Activated CD8-positive, alpha-beta memory T cell treated with anti-CD3 and anti-CD28 coated beads, Interleukin-2, amount 50 U/mL, for 4 hours (primary cell): ENCODE measurements at regions not wholly inside any gene's neighbourhood (a gene's known extent, or its start where the extent isn't known, plus 50 kb on each side); places are given as distances from the start of the nearest gene placed in this dataset.
"Not testable (repeated sequence)": the region's sequence is repeated elsewhere in the genome, so short reads cannot be mapped to it uniquely, and the experiment has no call there.

Source experiments
- DNase-seq: peaks from one replicate; pipeline ENCODE4 v3.0.0-alpha.2; 2020

- DNase-seq: not testable (repeated sequence)
Measured at GRCh38 chr15:92827991-92828390, 72.1 kb upstream of the CHD2 start.

- DNase-seq: no peak
Measured at GRCh38 chr15:92829875-92830274, 70.2 kb upstream of the CHD2 start.

GRCh38 chr15:92831336-92831654, 68.8 kb upstream of the CHD2 start:
- no peak for DNase-seq

- peak; percentile 83 for DNase-seq
Measured at GRCh38 chr15:92831655-92832328, 68.3 kb upstream of the CHD2 start.

GRCh38 chr15:92833106-92833433, 67.1 kb upstream of the CHD2 start:
- no peak for DNase-seq

- no peak for DNase-seq
Measured at GRCh38 chr15:92833493-92834271, 66.4 kb upstream of the CHD2 start.

GRCh38 chr15:92839696-92840095, 60.4 kb upstream of the CHD2 start:
- no peak for DNase-seq

- DNase-seq: no peak
Measured at GRCh38 chr15:92840149-92840548, 60.0 kb upstream of the CHD2 start.

GRCh38 chr15:92843326-92843725, 56.8 kb upstream of the CHD2 start:
- no peak for DNase-seq

GRCh38 chr15:92843814-92844213, 56.3 kb upstream of the CHD2 start:
- no peak for DNase-seq

GRCh38 chr15:92845126-92845508, 55.0 kb upstream of the CHD2 start:
- DNase-seq: no peak

- DNase-seq: no peak
Measured at GRCh38 chr15:92846741-92847140, 53.4 kb upstream of the CHD2 start.

- DNase-seq: no peak
Measured at GRCh38 chr15:92847841-92848240, 52.3 kb upstream of the CHD2 start.

GRCh38 chr15:92848464-92848851, 51.7 kb upstream of the CHD2 start:
- DNase-seq: no peak

- DNase-seq: peak; percentile 23
Measured at GRCh38 chr15:92848852-92849598, 51.1 kb upstream of the CHD2 start.

GRCh38 chr15:92850218-92850617, 49.9 kb upstream of the CHD2 start:
- DNase-seq: not testable (repeated sequence)
